Anterior cingulate cortex (tissue), 58 donors: ENCODE measurements at regions not wholly inside any gene's neighbourhood (a gene's known extent, or its start where the extent isn't known, plus 50 kb on each side); places are given as distances from the start of the nearest gene placed in this dataset.

Experiments
- DNase-seq, 58 donors: peaks; one replicate each; lab custom pipeline; 2025; lab: John Stamatoyannopoulos, UW

DNA sequence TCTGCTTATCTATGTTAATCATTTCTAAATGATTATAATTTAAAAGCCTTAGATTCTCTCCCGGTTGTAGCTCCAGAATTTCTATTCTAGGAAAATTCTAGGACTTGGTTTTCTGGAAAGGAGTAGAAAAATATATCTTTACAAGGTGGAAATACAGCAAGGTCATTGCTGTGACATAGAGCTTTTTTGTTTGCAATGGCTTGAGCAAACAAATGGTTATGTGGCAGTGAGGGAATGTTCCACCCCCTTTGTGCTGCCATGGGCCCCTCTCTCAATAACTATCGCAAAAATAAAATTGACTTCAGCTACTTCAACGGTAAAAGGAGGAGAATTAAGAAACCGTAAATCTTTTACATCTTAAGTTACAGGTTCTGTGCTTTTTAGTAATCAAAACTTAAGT lies 517.1 kb downstream of the EPHA3 start:
- no peak for DNase-seq

DNA sequence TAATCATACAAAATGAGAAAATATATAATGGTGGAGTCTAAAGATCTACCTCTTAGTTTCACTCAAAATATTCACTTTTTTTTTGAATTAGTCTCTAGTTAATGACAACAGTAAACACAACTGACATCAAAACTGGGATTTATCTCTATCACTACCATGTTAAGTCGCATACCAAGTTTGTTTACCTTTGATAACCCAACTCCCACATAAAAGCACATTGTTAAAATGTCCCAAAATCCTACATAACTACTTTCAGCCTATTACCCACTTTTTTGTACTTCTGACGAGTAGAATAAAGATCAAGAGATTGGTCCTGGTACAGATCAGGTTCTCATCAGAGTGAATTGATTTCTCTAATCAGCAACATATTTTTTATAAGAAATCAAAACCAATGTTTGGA lies 518.5 kb downstream of the EPHA3 start:
- DNase-seq = no peak

DNA sequence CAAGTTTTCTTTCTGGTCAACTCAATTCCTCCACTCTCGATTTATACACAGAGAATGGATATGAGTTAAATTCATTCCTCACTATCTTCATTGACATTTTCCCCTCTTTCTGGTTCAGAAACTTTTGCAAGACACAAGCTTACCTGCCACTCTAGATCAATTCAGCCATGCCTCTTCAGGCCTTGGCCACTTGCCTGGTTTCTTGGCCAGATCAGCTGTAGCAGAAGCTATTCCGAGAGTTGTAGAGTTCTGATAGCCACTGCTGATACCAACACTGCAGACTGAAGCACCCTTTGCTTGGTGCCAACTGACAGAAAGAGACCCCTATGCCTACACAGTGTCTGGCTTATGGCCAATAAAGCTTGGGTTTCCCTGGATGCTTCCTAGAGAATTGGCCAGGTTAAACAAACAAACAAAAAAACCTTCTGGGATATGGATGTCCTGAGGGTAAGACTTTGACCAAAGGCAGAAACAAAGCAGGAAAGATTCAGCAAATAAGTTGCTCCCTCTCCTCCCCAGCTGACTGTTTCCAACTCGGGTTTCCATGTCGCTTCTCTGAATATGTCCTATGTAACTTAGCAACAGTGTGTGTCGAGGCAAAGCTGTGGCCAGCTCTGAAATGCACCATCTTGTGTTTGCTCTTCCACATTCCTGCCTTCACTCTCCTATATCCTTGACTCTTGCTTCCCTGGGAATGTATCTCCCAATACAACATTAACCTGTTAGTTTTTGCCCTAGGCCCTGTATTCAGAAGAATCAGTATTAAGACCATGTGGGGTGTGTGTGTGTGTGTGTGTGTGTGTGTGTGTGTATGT lies 521.6 kb downstream of the EPHA3 start:
- DNase-seq = no peak

DNA sequence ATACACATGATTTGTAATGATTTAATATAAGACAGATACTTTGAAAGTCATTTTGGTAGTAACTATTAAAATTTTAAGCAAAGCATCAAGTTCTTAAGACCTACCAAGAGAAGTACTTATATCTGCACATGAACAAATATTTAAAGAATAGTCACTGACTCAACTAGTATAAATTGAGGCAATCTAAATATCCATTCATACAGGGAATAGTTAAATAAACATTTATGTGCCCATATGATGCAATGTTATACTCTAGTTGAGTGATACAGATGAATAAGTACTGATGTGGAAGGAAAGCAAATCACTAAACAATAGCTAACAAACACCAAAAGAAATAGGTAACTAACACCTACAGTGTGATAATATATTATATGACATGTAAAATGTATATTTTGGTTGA lies 527.7 kb downstream of the EPHA3 start:
- no peak for DNase-seq

DNA sequence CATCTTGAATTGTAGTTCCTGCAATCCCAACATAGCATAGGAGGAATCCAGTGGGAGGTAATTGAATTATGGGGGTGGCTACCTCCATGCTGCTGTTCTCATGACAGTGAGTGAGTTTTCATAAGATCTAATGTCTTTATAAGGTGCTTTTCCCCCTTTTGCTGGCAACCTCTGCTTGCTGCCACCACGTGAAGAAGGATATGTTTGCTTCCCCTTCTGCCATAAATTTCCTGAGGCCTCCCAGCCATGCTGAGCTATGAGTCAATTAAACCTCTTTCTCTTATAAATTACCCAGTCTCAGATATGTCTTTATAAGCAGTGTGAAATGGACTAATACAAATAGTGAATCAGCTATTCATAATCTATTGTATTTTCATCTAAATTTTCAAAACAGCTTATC lies 537.3 kb downstream of the EPHA3 start:
- no peak for DNase-seq

DNA sequence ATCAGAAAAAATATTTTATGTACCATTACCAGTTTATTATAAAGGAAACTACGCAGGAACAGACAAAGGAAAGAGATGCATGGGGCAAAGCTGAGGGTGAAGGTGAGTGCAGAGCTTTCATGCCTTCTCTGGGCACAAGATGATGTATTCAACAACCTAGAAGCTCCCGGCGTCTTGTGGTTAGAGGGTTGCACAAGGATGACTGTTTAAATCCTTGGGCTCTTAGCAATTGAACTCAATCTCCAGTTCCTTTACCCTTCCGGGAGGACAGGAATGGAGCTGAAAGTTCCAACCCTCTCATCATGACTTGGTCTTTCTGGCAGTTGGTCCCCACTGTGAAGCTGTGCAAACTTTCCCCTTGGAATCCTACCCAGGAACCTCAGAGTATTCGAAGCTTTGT lies 542.0 kb downstream of the EPHA3 start:
- no peak for DNase-seq

DNA sequence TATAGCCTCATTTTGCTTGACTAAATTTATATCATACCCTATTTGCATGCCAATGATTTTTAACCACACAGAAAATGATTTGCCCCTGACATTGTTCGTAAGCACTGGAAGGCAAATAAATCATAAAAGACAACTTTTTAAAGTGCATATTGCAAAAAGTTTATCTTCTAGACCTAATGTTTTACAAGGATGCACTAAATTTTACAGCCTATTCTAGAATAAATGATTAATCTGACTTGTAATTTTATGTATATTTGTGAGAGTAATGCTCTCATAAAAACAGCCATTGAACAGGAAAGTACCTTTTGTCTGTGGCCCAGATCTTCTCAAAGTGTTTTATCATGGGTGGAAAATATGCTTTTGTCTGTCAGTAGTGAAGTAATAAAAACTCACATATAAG lies 546.6 kb downstream of the EPHA3 start:
- DNase-seq = no peak

DNA sequence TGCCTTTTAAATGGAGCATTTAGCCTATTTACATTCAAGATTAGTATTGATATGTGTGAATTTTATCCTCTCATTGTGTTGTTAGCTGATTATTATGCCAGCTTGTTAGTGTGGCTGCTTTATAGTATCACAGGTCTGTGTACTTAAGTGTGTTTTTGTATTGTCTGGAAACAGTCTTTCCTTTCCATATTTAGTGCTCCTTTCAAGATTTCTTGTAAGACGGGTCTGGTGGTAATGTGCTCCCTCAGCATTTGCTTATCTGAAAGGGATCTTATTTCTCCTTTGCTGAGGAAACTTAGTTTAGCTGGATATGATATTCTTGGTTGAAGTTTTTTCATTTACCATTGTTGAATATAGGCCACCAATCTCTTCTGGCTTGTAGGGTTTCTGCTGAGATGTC lies 549.0 kb downstream of the EPHA3 start:
- DNase-seq = no peak

DNA sequence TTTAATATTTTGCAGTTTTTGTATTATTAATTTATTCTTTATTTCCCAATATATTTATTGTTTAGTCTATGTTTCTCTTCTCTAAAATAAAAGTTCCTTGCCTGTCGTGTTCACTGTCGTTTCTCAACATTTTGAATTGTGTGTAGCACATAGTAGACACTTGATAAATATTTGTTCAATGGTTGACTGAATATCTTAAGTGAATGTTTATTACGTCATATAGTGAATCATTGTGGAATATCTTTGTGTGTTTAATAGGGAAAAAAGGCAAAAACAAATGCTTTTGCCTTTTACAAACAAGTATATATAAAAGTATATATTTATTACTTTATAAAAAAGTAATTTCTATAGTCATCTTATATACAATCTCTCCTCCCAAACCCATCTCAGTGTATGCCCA lies 572.3 kb downstream of the EPHA3 start:
- no peak for DNase-seq

DNA sequence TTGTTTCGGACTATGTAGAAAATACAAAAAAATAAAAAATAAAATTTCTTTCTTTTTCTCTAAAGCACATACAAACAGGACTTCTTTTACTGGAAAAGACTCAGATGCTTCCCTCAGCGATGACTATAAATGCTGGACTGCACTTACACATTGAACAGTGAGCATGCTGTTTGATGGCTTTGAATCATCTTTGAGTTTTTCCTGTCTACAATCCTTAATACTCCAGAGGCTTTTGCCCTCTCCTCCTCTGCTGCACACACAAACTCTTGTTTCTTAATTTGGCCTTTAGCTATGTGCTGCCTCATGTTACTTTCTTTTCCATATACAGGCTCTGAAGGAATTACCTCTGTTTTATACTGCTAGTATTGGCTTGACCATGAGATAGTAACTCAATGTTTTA lies 575.1 kb downstream of the EPHA3 start:
- no peak for DNase-seq

DNA sequence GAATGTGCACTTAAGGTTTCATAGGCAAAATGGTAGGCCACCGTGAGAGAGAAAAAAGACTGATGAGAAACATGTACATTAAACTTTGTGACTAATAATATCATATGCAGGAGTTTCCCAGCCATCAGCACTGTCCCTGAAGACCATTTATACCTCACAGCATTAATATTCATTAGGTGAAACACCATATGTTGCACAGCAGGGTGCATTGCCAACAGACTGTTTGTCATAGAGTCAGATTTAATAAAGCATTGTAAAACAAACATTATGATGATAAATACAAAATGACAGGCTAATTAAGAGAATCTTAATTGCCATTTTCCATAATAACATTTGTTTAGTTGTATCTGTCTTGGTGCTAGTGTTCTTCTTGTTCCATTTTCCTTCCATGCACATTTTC lies 578.3 kb downstream of the EPHA3 start:
- no peak for DNase-seq

DNA sequence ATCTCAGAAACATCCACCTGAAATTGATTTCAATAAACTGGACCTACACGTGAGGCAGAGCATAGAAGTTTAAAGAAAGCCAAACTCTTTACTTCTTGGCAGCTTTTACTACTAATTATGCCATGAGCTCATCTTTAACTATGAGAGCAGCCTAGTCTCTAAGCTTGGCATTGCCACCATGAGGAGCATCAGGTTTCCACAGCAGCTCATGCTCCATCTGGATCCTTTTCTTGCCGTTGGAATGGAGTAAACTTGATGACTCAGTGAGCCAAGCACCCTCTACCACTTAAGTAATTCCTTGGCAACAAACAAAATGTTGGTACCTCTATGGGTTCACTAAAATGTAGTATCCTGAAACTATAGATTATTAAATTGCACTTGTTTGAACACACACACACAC lies 583.2 kb downstream of the EPHA3 start:
- peak in 2 of 58 donors; percentile 1 to 3 for DNase-seq

DNA sequence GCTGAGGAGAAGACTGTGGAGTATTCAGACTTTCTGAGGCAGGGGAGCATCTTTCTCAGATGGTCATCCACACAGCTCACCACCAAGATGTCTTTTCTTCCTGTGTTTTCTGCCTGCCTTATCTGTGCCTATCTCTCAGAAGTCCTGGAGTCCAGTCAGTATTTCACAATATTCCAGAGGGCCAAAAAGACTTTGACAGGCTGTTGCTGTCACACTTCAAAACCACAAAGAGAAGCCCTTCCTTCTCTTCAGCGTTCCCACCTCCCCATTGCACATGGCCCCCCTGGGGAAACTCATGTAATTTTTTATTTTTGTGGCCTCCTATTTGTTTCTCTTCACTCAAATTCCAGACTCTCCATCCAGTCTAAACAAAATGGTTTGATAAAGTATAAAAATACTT lies 585.2 kb downstream of the EPHA3 start:
- DNase-seq = no peak

DNA sequence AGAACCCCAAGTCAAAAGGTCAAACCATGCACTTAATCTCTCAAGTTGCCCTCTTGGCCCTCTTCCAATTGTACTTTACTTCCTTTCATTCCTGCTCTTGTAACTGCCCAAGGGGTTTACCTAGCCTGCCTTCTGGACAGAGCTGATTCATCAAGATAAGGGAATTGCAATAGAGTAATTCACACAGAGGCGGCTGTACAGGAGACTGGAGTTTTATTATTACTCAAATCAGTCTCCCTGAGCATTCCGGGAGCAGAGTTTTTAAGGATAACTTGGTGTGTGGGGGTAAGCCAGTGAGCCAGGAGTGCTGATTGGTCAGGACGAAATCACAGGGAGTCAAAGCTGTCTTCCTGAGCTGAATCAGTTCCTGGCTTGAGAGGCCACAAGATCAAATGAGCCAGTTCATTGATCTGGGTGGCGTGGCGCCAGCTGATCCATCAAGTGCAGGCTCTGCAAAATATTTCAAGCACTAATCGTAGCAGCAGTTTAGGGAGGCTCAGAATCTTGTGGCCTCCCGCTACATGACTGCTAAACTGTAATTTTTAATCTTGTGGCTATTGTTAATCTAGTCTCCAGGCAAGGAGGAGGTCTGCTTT lies 590.0 kb downstream of the EPHA3 start:
- no peak for DNase-seq

DNA sequence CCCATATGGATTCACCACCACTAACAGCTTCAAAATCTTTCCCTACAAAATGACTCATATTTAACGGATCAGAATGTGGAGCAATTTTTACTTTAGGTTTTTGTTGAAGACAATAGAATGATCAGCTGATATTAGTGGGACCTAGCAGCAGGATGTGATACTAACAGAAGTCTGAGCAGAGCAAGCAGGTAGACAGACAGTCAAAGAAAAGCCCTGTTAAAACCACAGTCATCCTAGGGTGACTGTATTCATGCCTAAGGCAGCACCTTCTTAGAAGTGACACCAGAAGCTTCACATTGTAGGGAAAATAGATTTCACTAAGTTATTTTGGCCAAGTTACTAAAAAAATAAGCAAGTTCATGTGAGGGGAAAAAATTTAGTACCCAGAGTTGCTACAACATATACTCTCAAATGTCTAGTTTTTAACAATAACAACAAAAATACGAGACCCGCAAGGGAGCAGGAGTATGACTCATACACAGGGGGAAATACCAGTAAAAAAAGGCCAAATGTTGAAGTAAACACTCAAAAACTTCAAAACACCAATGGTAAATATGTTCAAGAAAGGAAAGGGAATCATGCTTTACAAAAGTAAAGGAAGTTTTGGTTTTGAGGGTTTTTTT lies 590.9 kb downstream of the EPHA3 start:
- no peak for DNase-seq

DNA sequence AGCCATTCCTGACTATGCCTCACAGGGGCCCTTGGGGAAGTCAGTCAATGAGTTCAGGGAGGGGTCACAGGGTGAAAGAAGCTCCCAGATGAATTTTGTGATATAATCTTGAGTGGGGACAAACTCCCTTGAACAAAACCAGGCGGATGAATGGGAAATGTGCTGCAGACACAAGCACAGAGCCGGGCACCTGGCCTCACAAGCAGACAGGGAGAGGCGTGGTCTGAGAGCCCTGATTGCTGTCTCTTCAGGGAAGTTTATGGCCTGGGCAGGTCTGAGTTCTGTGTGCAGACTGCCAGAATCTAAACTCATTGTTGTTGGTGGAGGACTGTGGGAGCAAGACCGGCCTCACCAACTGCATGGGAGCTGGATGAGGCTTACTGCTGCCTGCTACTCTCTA lies 591.8 kb downstream of the EPHA3 start:
- DNase-seq = no peak

DNA sequence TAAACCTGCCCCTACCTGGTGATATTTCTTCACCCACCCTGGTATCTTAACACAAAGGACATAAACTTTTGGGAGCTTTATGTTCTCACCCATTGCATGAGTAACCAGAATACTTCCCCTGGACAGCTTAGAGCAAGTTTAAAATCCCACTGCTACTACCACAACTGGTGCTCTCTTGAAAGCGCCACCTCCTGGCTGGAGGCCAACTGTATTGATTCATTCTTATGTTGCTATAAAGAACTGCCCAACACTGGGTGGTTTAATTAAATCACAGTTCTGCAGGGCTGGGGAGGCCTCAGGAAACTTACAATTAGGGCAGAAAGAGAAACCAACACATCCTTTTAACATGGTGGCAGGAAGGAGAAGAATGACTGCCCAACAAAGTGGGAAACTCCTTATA lies 592.4 kb downstream of the EPHA3 start:
- no peak for DNase-seq

DNA sequence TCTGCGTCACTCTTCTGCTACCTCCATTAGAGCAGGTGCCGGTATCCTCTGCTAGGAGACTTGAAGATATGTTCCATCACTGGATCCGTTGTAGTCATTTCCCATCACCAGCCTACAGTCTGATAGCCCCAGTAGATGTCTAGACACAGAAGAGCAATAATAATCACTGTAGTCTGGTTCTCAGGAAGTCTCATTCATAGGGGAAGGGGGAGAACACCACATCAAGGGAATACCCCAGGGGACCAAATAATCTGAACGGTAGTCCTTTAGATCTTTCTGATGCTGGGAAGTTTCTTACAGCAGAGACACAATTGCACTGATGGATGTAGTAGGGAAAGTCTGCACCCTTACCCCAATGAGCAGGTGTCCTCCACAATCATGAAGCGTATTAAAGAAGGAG lies 595.0 kb downstream of the EPHA3 start:
- DNase-seq = no peak

DNA sequence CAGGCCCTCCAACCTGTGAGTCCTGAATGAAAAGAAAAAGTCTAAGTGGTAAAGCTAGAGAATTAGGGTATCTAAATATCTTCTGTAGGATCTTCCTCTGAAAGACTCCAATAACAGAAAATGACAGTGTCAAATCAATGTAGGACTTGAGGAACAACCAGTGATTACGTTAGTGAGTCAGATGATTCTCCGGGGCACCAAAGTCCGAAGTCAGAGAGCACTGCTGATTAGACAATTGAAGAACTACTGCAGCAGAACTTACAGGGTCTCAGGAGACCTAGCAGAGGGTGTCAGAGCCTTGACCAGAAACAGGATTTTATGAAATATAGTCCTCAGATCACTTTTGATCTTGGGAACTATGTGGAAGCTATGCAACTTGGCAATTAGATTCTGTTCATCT lies 605.8 kb downstream of the EPHA3 start:
- DNase-seq = no peak

DNA sequence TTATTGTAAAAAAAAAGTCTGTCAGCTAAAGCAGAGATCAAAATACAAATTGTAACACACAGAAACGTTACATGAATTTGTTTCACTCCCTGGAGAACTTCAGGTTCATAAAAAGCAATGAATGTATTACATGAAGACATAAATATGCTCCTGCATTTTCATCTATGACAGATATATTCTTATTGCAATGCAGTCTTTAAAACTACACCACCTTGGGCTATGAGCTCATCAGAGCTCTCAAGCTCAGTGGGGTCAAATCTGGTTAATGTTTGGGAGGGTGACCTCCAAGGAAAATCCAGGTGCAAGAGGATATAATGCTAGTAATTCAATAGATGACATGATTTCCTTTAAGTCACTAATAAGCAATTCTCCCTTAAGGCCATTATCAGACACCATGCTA lies 606.8 kb downstream of the EPHA3 start:
- no peak for DNase-seq

DNA sequence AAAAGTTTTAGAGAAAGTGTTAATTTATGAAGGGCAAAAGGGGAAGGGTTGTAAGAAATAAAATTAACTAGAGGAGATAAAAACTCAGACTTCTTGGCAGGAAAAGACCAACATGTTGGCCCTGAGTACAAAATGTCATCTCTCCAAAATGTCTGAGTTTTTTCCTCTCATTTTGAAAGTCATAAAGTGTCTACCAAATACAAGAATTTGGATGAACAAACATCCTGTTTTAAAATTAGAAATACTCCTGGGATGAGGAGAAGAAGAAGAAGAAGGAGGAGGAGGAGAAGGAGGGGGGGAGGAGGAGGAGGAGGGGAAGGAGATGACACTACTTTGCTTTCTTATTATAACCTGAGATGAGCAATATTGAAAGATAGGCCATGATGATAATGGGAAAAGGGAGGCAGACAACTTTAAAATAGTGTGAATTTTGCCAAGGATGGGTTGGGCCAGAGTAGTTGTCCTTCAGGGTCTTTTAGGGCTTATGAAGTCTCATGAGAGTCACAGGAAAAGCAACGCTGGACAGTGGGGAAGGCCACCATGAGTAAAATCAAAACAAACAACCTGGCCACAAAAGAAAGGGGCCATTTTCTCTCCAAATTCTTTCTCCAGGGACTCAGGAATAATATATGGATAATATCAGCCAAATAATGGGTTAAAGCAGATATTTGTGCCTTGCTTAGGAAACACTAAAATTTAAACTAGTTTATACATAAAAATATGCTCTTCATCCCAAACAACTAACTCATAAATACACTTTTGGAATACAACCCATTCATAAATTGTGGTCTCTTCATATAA lies 632.9 kb downstream of the EPHA3 start:
- DNase-seq = no peak

DNA sequence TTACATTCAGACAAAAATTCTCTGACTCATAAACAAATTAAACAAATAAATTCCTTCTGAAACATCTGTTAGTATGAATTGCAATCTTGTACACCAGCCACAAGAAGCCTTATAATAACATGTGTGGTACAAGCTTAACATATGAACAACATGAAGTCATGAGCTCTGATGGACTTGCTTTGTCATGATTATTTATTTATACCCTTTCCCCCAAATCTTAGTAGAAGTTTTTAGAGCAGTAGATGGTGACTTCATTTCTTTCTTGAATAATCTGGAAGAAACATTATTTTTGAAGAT lies 633.4 kb downstream of the EPHA3 start:
- no peak for DNase-seq
